ENCODE measurements at regions not wholly inside any gene's neighbourhood (a gene's known extent, or its start where the extent isn't known, plus 50 kb on each side); places are given as distances from the start of the nearest gene placed in this dataset.

GRCh38 chr16:77591347-77591746, 131.0 kb upstream of the NUDT7 start:
- TF ChIP-seq, protein P1, sequence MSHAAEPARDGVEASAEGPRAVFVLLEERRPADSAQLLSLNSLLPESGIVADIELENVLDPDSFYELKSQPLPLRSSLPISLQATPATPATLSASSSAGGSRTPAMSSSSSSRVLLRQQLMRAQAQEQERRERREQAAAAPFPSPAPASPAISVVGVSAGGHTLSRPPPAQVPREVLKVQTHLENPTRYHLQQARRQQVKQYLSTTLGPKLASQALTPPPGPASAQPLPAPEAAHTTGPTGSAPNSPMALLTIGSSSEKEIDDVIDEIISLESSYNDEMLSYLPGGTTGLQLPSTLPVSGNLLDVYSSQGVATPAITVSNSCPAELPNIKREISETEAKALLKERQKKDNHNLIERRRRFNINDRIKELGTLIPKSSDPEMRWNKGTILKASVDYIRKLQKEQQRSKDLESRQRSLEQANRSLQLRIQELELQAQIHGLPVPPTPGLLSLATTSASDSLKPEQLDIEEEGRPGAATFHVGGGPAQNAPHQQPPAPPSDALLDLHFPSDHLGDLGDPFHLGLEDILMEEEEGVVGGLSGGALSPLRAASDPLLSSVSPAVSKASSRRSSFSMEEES (CRISPR knock-in tag; IDR thresholded peaks at IDR 0.05) = no peak
- TF ChIP-seq, protein P2, sequence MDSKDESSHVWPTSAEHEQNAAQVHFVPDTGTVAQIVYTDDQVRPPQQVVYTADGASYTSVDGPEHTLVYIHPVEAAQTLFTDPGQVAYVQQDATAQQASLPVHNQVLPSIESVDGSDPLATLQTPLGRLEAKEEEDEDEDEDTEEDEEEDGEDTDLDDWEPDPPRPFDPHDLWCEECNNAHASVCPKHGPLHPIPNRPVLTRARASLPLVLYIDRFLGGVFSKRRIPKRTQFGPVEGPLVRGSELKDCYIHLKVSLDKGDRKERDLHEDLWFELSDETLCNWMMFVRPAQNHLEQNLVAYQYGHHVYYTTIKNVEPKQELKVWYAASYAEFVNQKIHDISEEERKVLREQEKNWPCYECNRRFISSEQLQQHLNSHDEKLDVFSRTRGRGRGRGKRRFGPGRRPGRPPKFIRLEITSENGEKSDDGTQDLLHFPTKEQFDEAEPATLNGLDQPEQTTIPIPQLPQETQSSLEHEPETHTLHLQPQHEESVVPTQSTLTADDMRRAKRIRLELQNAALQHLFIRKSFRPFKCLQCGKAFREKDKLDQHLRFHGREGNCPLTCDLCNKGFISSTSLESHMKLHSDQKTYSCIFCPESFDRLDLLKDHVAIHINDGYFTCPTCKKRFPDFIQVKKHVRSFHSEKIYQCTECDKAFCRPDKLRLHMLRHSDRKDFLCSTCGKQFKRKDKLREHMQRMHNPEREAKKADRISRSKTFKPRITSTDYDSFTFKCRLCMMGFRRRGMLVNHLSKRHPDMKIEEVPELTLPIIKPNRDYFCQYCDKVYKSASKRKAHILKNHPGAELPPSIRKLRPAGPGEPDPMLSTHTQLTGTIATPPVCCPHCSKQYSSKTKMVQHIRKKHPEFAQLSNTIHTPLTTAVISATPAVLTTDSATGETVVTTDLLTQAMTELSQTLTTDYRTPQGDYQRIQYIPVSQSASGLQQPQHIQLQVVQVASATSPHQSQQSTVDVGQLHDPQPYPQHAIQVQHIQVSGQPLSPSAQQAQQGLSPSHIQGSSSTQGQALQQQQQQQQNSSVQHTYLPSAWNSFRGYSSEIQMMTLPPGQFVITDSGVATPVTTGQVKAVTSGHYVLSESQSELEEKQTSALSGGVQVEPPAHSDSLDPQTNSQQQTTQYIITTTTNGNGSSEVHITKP (CRISPR knock-in tag; IDR thresholded peaks at IDR 0.05; ENCODE audit: low read depth) = no peak
- TF ChIP-seq ZC3H4 (CRISPR knock-in tag; IDR thresholded peaks at IDR 0.05; ENCODE audit: borderline replicate concordance) = no peak
- TF ChIP-seq HOXA7 (CRISPR knock-in tag; IDR thresholded peaks at IDR 0.05) = no peak
- no peak for TF ChIP-seq RNF2 (conservative IDR thresholded peaks at IDR 0.05; ENCODE audit: low read depth)
- TF ChIP-seq SMARCC2 (IDR thresholded peaks at IDR 0.05) = no peak

Data from HepG2 (cell line).